Keratinocyte (primary cell): ENCODE measurements at regions not wholly inside any gene's neighbourhood (a gene's known extent, or its start where the extent isn't known, plus 50 kb on each side); places are given as distances from the start of the nearest gene placed in this dataset.
"Not testable (repeated sequence)": the region's sequence is repeated elsewhere in the genome, so short reads cannot be mapped to it uniquely, and the experiment has no call there.

Source experiments
- DNase-seq: peaks from one replicate; pipeline ENCODE4 v3.0.0-alpha.2; 2011; ENCODE audit warnings: low read depth, missing footprints, low spot score
- FAIRE-seq: peaks from 2 replicates; lab custom pipeline; 2011; peaks lifted over from hg19 to GRCh38; lab: Jason Lieb, UNC
- H2AFZ ChIP-seq: 2 replicates; pipeline ENCODE4 v1.6.0; 2012; ENCODE audit warnings: low read length, control low read depth, inconsistent platforms; ENCODE audit not compliant: control insufficient read depth
- H3K27ac ChIP-seq: 2 replicates; pipeline ENCODE4 v1.5.1; 2011; ENCODE audit warnings: low read length; ENCODE audit not compliant: control insufficient read depth, insufficient read depth
- H3K27me3 ChIP-seq: 3 replicates; pipeline ENCODE4 v1.6.0; 2011; ENCODE audit warnings: low read length; ENCODE audit not compliant: control insufficient read depth, insufficient read depth; ENCODE audit errors: extremely low read depth
- H3K36me3 ChIP-seq, 2 experiments: 2 replicates in 1 of 2; 3 replicates in 1 of 2; pipeline ENCODE4 v1.5.1; 2011; ENCODE audit warnings: low read length in 2 of 2, mild to moderate bottlenecking in 1 of 2; ENCODE audit not compliant: control insufficient read depth in 2 of 2, insufficient read depth in 2 of 2; ENCODE audit errors: extremely low read depth in 1 of 2
- H3K4me1 ChIP-seq: 3 replicates; pipeline ENCODE4 v1.5.1; 2011; ENCODE audit warnings: low read length; ENCODE audit not compliant: control insufficient read depth, insufficient read depth; ENCODE audit errors: extremely low read depth
- H3K4me2 ChIP-seq: 3 replicates; pipeline ENCODE4 v1.6.0; 2011; ENCODE audit warnings: low read depth, low read length; ENCODE audit not compliant: control insufficient read depth, insufficient read depth; ENCODE audit errors: extremely low read depth
- H3K4me3 ChIP-seq, 3 experiments: fragments of 200-600 bp in 1 of 3; sonication (generic) in 1 of 3; 2 replicates in 2 of 3; 3 replicates in 1 of 3; pipeline ENCODE4 v1.5.1; 2011 to 2016; ENCODE audit warnings: low read length in 3 of 3, mild to moderate bottlenecking in 3 of 3, control low read depth in 2 of 3, inconsistent platforms in 1 of 3, low read depth in 1 of 3, mixed read lengths in 1 of 3, mixed run types in 1 of 3, moderate library complexity in 1 of 3; ENCODE audit not compliant: control insufficient read depth in 2 of 3, insufficient read depth in 2 of 3; ENCODE audit errors: extremely low read depth in 1 of 3
- H3K79me2 ChIP-seq: 2 replicates; pipeline ENCODE4 v1.6.0; 2012; ENCODE audit warnings: low read length; ENCODE audit not compliant: control insufficient read depth, insufficient read depth
- H3K9ac ChIP-seq: 3 replicates; pipeline ENCODE4 v1.6.0; 2011; ENCODE audit warnings: low read length; ENCODE audit not compliant: control insufficient read depth, insufficient read depth; ENCODE audit errors: extremely low read depth
- H3K9me1 ChIP-seq: 3 replicates; pipeline ENCODE4 v1.6.0; 2011; ENCODE audit warnings: low read length; ENCODE audit not compliant: control insufficient read depth, insufficient read depth; ENCODE audit errors: extremely low read depth
- H3K9me3 ChIP-seq: 2 replicates; pipeline ENCODE4 v1.5.1; 2012; ENCODE audit warnings: low read depth, low read length; ENCODE audit not compliant: control insufficient read depth
- H4K20me1 ChIP-seq: 3 replicates; pipeline ENCODE4 v1.6.0; 2011; ENCODE audit warnings: low read length; ENCODE audit not compliant: control insufficient read depth, insufficient read depth; ENCODE audit errors: extremely low read depth
- CTCF ChIP-seq, 3 experiments: IDR thresholded peaks in 1 of 3; conservative IDR thresholded peaks in 1 of 3; optimal IDR thresholded peaks in 1 of 3; 2 replicates in 2 of 3; 3 replicates in 1 of 3; pipeline versions ENCODE3 to v1.5.1; 2011; ENCODE audit warnings: low read length in 3 of 3, mild to moderate bottlenecking in 3 of 3, moderate library complexity in 2 of 3, control low read depth in 1 of 3, inconsistent platforms in 1 of 3; ENCODE audit not compliant: insufficient read depth in 2 of 3; ENCODE audit errors: extremely low read depth in 1 of 3
- EZH2 ChIP-seq: IDR thresholded peaks from one replicate; pipeline ENCODE4 v1.6.1; 2012; ENCODE audit warnings: inconsistent platforms, mild to moderate bottlenecking, low read length, moderate library complexity
- dilution Hi-C: fragments of 300-500 bp; cut with MboI; formaldehyde crosslinking; loops from one replicate; pipeline ENCODE4 v1.7.0; 2020; ENCODE audit warnings: low sequenced_read_pairs; ENCODE audit not compliant: extremely low pct_ligation_motif_present

GRCh38 chrX:114061226-114061625 is 522.7 kb upstream of the HTR2C start:
- dilution Hi-C loops: no loop called here
- H3K4me3 ChIP-seq: no peak overlapping the region

GRCh38 chrX:114058988-114059418 is 524.9 kb upstream of the HTR2C start:
- no peak overlapping the region for H2AFZ ChIP-seq
- no peak overlapping the region for H3K4me2 ChIP-seq
- no peaks in the 10 kb centered on the region for H3K9me1 ChIP-seq
- H3K9me3 ChIP-seq: no peaks in the 10 kb centered on the region
- H3K4me1 ChIP-seq: no peaks in the 10 kb centered on the region
- no peaks in the 10 kb centered on the region for H3K27me3 ChIP-seq
- no peaks in the 10 kb centered on the region for H4K20me1 ChIP-seq
- H3K9ac ChIP-seq: no peak overlapping the region
- no peak overlapping the region for H3K4me3 ChIP-seq
- no peak for DNase-seq
- no peak for FAIRE-seq
- no peak overlapping the region for H3K27ac ChIP-seq
- dilution Hi-C loops: no loop called here
- H3K36me3 ChIP-seq: no peaks in the 10 kb centered on the region
- no peak for TF ChIP-seq EZH2
- TF ChIP-seq CTCF (optimal IDR thresholded peaks at IDR 0.05 in 1 of 3, IDR thresholded peaks at IDR 0.05 in 1 of 3, conservative IDR thresholded peaks at IDR 0.05 in 1 of 3; ENCODE audit: extremely low read depth in 1 of 3, insufficient read depth in 2 of 3, low read length in 3 of 3): no peak
- H3K79me2 ChIP-seq: no peaks in the 10 kb centered on the region

More at GRCh38 chrX:114061226-114061625, 522.7 kb upstream of the HTR2C start:
- FAIRE-seq: no peak
- no peak overlapping the region for H3K9ac ChIP-seq
- H3K4me1 ChIP-seq: no peaks in the 10 kb centered on the region
- H3K4me2 ChIP-seq: no peak overlapping the region
- DNase-seq: no peak
- no peaks in the 10 kb centered on the region for H3K79me2 ChIP-seq
- no peaks in the 10 kb centered on the region for H3K36me3 ChIP-seq
- no peaks in the 10 kb centered on the region for H3K9me1 ChIP-seq
- no peak overlapping the region for H2AFZ ChIP-seq
- no peak overlapping the region for H3K27ac ChIP-seq
- no peaks in the 10 kb centered on the region for H4K20me1 ChIP-seq
- no peak for TF ChIP-seq CTCF (optimal IDR thresholded peaks at IDR 0.05 in 1 of 3, IDR thresholded peaks at IDR 0.05 in 1 of 3, conservative IDR thresholded peaks at IDR 0.05 in 1 of 3; ENCODE audit: extremely low read depth in 1 of 3, insufficient read depth in 2 of 3, low read length in 3 of 3)
- TF ChIP-seq EZH2: no peak
- no peaks in the 10 kb centered on the region for H3K9me3 ChIP-seq
- H3K27me3 ChIP-seq: no peaks in the 10 kb centered on the region

- H3K79me2 ChIP-seq, H3K27me3 ChIP-seq, H4K20me1 ChIP-seq, H3K4me1 ChIP-seq, H2AFZ ChIP-seq, FAIRE-seq, H3K9ac ChIP-seq, H3K4me2 ChIP-seq, dilution Hi-C loops, H3K9me1 ChIP-seq, H3K27ac ChIP-seq, DNase-seq, H3K4me3 ChIP-seq, H3K9me3 ChIP-seq, H3K36me3 ChIP-seq: not testable (repeated sequence)
Measured at GRCh38 chrX:114057422-114057821, 526.5 kb upstream of the HTR2C start.
